ENCODE measurements at regions not wholly inside any gene's neighbourhood (a gene's known extent, or its start where the extent isn't known, plus 50 kb on each side); places are given as distances from the start of the nearest gene placed in this dataset.
"Not testable (repeated sequence)": the region's sequence is repeated elsewhere in the genome, so short reads cannot be mapped to it uniquely, and the experiment has no call there.

DNA sequence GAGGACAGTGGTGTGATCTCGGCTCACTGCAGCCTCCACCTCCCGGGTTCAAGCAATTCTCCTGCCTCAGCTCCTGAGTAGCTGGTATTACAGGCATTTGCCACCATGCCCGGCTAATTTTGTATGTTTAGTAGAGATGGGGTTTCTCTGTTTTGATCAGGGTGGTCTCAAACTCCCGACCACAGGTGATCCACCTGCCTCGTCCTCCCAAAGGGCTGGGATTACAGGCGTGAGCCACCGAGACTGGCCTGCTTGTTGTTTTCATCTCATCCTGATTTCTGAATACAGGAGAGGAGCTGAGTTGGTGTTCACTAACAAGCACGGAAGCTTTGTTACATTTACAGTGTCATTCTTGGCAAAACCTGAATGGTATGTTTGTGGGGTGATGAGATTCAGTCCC is 1744.1 kb upstream of the TPTE start:
- not testable (repeated sequence) for H3K4me1 ChIP-seq (ENCODE audit: control insufficient read depth, insufficient read depth, low read length); H3K36me3 Mint-ChIP-seq (ENCODE audit: low read depth); H3K9me3 ChIP-seq (ENCODE audit: control insufficient read depth, low read length); H3K9ac ChIP-seq (ENCODE audit: extremely low read depth, low read length, poor library complexity, severe bottlenecking); H3K4me3 Mint-ChIP-seq; H3K27me3 Mint-ChIP-seq (ENCODE audit: insufficient read depth); H3K27ac Mint-ChIP-seq; H3K4me3 ChIP-seq (ENCODE audit: low read length); H3K4me1 Mint-ChIP-seq; H3K36me3 ChIP-seq (ENCODE audit: control insufficient read depth, insufficient read depth, low read length); H3K27ac ChIP-seq (ENCODE audit: low read depth, low read length); DNase-seq; H3K27me3 ChIP-seq (ENCODE audit: control insufficient read depth, insufficient read depth, low read length, poor library complexity, severe bottlenecking)
- 74% methylated on average over 7 of the region's 8 CpGs; no CpG with 5 or more reads in 1 of the 2 experiments for WGBS, 2 experiments (ENCODE audit: insufficient coverage in 1 of 2, insufficient read length in 1 of 2)
- peaks cover 61% of the 10 kb centered on the region for H3K9me3 Mint-ChIP-seq

DNA sequence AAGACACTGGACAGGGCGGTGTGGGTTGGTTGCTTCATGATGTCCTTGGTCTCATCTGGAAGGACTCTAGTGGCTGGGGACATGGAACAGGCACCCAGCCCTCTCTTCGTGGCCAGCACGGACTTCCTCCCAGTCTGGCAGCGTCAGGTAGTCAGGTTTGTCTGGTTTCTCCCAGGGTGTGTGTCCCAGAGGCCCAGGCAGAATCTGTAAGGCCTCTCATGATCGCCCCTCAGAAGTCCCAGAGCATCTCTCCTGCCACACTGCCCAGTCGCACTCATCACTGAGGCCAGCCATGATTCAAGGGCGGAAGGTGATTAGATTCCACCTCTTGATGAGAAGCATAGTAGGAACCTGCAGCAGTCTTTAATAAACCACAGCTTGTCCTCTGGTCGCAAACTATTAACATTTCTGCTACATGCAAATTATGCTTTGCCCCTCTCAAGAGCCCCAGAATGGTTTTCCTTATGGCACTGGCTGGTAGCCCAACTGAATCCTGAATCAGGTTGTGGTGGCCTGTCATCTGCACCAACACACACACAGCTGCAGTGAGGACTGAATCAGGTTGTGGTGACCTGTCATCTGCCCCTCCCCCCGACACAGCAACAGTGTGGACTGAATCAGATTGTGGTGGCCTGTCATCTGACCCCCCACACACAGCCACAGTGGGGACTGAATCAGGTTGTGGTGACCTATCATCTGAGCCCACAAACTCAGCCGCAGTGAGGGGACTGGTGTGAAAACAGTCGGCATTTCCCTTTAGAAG is 1742.9 kb upstream of the TPTE start:
- not testable (repeated sequence) for H3K4me3 Mint-ChIP-seq; H3K4me1 Mint-ChIP-seq; H3K27me3 Mint-ChIP-seq (ENCODE audit: insufficient read depth); H3K27ac Mint-ChIP-seq; H3K27ac ChIP-seq (ENCODE audit: low read depth, low read length); H3K27me3 ChIP-seq (ENCODE audit: control insufficient read depth, insufficient read depth, low read length, poor library complexity, severe bottlenecking); H3K9ac ChIP-seq (ENCODE audit: extremely low read depth, low read length, poor library complexity, severe bottlenecking); H3K36me3 Mint-ChIP-seq (ENCODE audit: low read depth); H3K4me3 ChIP-seq (ENCODE audit: low read length); H3K9me3 ChIP-seq (ENCODE audit: control insufficient read depth, low read length); H3K36me3 ChIP-seq (ENCODE audit: control insufficient read depth, insufficient read depth, low read length); H3K4me1 ChIP-seq (ENCODE audit: control insufficient read depth, insufficient read depth, low read length)
- peak; percentile 20 for DNase-seq
- 57 to 74% methylated on average over 3 to 9 of the region's 11 CpGs for WGBS, 2 experiments (ENCODE audit: insufficient coverage in 1 of 2, insufficient read length in 1 of 2)
- H3K9me3 Mint-ChIP-seq = peaks cover 58% of the 10 kb centered on the region

DNA sequence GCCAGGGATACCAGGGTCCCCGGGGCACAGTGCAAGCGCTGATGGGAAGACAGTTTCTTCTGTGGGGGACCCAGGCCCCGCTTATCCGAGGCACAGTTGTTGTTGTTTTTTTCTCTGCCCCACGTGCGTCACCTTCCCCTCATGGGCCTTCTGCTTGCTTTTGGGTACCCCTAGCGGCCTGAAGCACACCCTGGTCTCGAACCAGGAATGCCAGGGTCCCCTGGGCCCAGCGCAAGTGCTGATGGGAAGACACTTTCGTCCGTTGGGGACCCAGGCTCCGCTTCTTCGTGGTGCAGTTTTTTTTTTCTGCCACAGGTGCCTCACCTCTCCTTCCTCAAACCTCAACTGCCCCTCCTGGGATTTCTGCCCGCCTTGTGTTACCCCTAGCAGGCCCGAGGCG is 1708.5 kb upstream of the TPTE start:
- not testable (repeated sequence) for H3K27ac Mint-ChIP-seq; H3K27ac ChIP-seq (ENCODE audit: low read depth, low read length); H3K4me1 Mint-ChIP-seq; H3K9me3 ChIP-seq (ENCODE audit: control insufficient read depth, low read length); H3K4me1 ChIP-seq (ENCODE audit: control insufficient read depth, insufficient read depth, low read length); H3K36me3 ChIP-seq (ENCODE audit: control insufficient read depth, insufficient read depth, low read length); H3K36me3 Mint-ChIP-seq (ENCODE audit: low read depth); H3K4me3 Mint-ChIP-seq; H3K27me3 Mint-ChIP-seq (ENCODE audit: insufficient read depth); H3K27me3 ChIP-seq (ENCODE audit: control insufficient read depth, insufficient read depth, low read length, poor library complexity, severe bottlenecking); H3K9ac ChIP-seq (ENCODE audit: extremely low read depth, low read length, poor library complexity, severe bottlenecking); DNase-seq; H3K9me3 Mint-ChIP-seq; H3K4me3 ChIP-seq (ENCODE audit: low read length)
- 70% methylated on average over 12 of the region's 16 CpGs; no CpG with 5 or more reads in 1 of the 2 experiments for WGBS, 2 experiments (ENCODE audit: insufficient coverage in 1 of 2, insufficient read length in 1 of 2)

DNA sequence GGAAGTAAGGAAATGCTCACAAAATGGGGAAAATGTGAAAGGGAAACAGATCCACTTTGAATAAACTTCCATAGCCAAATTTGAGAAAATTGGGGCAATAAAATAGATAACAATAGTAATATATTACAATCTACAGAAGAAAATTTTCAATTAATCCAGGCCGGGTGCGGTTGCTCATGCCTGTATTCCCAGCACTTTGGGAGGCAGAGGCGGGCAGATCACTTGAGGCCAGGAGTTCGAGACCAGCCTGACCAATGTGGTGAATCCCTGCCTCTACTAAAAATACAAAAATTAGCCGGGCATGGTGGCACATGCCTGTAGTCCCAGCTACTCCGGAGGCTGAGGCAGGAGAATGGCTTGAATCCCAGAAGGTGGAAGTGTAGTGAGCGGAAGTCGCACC is 1687.1 kb upstream of the TPTE start:
- not testable (repeated sequence) for H3K27ac Mint-ChIP-seq; H3K4me1 ChIP-seq (ENCODE audit: control insufficient read depth, insufficient read depth, low read length); H3K4me1 Mint-ChIP-seq; H3K4me3 ChIP-seq (ENCODE audit: low read length); DNase-seq; H3K9me3 Mint-ChIP-seq; H3K27me3 ChIP-seq (ENCODE audit: control insufficient read depth, insufficient read depth, low read length, poor library complexity, severe bottlenecking); H3K9me3 ChIP-seq (ENCODE audit: control insufficient read depth, low read length); H3K36me3 Mint-ChIP-seq (ENCODE audit: low read depth); H3K4me3 Mint-ChIP-seq; H3K27me3 Mint-ChIP-seq (ENCODE audit: insufficient read depth); H3K27ac ChIP-seq (ENCODE audit: low read depth, low read length); H3K9ac ChIP-seq (ENCODE audit: extremely low read depth, low read length, poor library complexity, severe bottlenecking); H3K36me3 ChIP-seq (ENCODE audit: control insufficient read depth, insufficient read depth, low read length)
- 80 to 82% methylated on average over 2 to 4 of the region's 8 CpGs for WGBS, 2 experiments (ENCODE audit: insufficient coverage in 1 of 2, insufficient read length in 1 of 2)

Data from endodermal cell (in vitro differentiated cells).